ENCODE measurements at regions not wholly inside any gene's neighbourhood (a gene's known extent, or its start where the extent isn't known, plus 50 kb on each side); places are given as distances from the start of the nearest gene placed in this dataset.

GRCh38 chr2:240249423-240250149, 109.1 kb upstream of the OTOS start:
- TF ChIP-seq TAF1 (IDR thresholded peaks at IDR 0.05; ENCODE audit: borderline replicate concordance, low read depth, low read length) (no peak), RFX5 (IDR thresholded peaks at IDR 0.05; ENCODE audit: low read length) (no peak), CTCF (IDR thresholded peaks at IDR 0.05) (no peak), MXI1 (IDR thresholded peaks at IDR 0.05; ENCODE audit: low read depth, low read length) (no peak), EP300 (IDR thresholded peaks at IDR 0.05; ENCODE audit: borderline replicate concordance in 1 of 2, low read depth in 1 of 2, low read length in 1 of 2) (no peak), YY1 (IDR thresholded peaks at IDR 0.05; ENCODE audit: low read depth) (no peak), EZH2phosphoT487 (IDR thresholded peaks at IDR 0.05; ENCODE audit: borderline replicate concordance, low read depth) (no peak), RXRA (IDR thresholded peaks at IDR 0.05; ENCODE audit: borderline replicate concordance, low read depth) (no peak), FOSL2 (IDR thresholded peaks at IDR 0.05; ENCODE audit: borderline replicate concordance, low read depth) (no peak), TCF12 (IDR thresholded peaks at IDR 0.05) (no peak), RAD21 (IDR thresholded peaks at IDR 0.05; ENCODE audit: low read length) (no peak)

All from SK-N-SH (cell line).